PFSK-1 (cell line): ENCODE measurements at regions not wholly inside any gene's neighbourhood (a gene's known extent, or its start where the extent isn't known, plus 50 kb on each side); places are given as distances from the start of the nearest gene placed in this dataset.

Source experiments
- POLR2AphosphoS5 ChIP-seq: IDR thresholded peaks from 2 replicates; pipeline ENCODE4 v1.6.1; 2012; ENCODE audit warnings: low read depth, mild to moderate bottlenecking, control low read depth, low read length, moderate library complexity
- SIN3A ChIP-seq: IDR thresholded peaks from 2 replicates; pipeline ENCODE4 v1.6.1; 2012; ENCODE audit warnings: mild to moderate bottlenecking, low read length, moderate library complexity, borderline replicate concordance; ENCODE audit not compliant: insufficient read depth
- TF ChIP-seq, protein P1 (sequence below), 2 experiments: IDR thresholded peaks; 2 replicates each; pipeline versions ENCODE4 v1.6.1 to v1.8.0; 2011 to 2012; ENCODE audit warnings: low read depth in 2 of 2, low read length in 2 of 2, control low read depth in 1 of 2, inconsistent platforms in 1 of 2, mild to moderate bottlenecking in 1 of 2, moderate library complexity in 1 of 2; ENCODE audit not compliant: insufficient read depth in 1 of 2

DNA sequence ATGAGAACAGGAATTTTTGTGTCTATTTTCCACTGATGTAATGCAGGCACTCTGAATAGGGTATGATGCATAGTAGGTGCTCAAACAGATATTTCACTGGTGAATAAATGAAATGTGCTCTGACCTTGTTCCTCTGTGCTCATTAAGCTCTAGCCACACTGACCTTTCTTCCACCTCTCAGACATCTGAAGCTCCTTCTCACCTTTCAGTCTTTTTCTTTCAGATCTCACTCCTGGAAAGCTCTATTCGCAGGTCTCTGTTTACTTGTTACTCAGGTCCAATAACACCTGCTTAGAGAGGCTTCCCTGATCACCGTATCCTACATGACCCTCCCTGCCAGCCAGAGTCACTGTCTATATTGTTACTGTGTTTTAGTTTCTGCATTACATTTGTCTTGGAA lies 59.2 kb upstream of the IVNS1ABP start:
- TF ChIP-seq, protein P1, sequence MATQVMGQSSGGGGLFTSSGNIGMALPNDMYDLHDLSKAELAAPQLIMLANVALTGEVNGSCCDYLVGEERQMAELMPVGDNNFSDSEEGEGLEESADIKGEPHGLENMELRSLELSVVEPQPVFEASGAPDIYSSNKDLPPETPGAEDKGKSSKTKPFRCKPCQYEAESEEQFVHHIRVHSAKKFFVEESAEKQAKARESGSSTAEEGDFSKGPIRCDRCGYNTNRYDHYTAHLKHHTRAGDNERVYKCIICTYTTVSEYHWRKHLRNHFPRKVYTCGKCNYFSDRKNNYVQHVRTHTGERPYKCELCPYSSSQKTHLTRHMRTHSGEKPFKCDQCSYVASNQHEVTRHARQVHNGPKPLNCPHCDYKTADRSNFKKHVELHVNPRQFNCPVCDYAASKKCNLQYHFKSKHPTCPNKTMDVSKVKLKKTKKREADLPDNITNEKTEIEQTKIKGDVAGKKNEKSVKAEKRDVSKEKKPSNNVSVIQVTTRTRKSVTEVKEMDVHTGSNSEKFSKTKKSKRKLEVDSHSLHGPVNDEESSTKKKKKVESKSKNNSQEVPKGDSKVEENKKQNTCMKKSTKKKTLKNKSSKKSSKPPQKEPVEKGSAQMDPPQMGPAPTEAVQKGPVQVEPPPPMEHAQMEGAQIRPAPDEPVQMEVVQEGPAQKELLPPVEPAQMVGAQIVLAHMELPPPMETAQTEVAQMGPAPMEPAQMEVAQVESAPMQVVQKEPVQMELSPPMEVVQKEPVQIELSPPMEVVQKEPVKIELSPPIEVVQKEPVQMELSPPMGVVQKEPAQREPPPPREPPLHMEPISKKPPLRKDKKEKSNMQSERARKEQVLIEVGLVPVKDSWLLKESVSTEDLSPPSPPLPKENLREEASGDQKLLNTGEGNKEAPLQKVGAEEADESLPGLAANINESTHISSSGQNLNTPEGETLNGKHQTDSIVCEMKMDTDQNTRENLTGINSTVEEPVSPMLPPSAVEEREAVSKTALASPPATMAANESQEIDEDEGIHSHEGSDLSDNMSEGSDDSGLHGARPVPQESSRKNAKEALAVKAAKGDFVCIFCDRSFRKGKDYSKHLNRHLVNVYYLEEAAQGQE (IDR thresholded peaks at IDR 0.05; ENCODE audit: insufficient read depth in 1 of 2, low read depth in 2 of 2, low read length in 2 of 2), result no peak
- TF ChIP-seq POLR2AphosphoS5 (no peak), SIN3A (no peak)
